Dedifferentiated amniotic fluid mesenchymal stem cell (primary cell): ENCODE measurements at regions not wholly inside any gene's neighbourhood (a gene's known extent, or its start where the extent isn't known, plus 50 kb on each side); places are given as distances from the start of the nearest gene placed in this dataset.

Experiments
- DNase-seq: peaks from one replicate; pipeline ENCODE4 v3.0.0-alpha.2; 2016; ENCODE audit errors: extremely low spot score

GRCh38 chr2:100764430-100764829, 55.5 kb upstream of the NPAS2 start:
- no peak for DNase-seq

DNA sequence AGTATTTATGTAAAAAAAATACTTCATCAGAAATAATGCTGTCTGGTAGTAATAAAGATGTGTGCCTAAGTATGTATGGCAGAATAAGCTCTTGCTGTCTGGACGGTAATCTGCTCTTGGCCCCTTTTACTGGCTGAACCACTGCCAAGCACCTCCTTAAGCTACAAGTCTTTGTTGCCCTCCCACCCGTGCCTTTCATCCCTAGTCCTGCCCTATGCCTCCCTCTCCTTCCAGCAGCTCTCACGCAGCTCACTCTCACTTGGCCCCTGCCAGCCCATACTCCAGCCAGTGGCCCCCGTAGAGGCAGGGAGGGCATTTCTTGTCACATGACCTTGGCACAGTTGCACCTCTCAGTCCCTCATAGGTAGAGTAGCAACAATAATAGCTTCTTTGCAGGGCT, 54.5 kb upstream of the NPAS2 start:
- no peak for DNase-seq

- DNase-seq, result no peak
Measured at GRCh38 chr2:100766256-100766655, 53.7 kb upstream of the NPAS2 start.

DNA sequence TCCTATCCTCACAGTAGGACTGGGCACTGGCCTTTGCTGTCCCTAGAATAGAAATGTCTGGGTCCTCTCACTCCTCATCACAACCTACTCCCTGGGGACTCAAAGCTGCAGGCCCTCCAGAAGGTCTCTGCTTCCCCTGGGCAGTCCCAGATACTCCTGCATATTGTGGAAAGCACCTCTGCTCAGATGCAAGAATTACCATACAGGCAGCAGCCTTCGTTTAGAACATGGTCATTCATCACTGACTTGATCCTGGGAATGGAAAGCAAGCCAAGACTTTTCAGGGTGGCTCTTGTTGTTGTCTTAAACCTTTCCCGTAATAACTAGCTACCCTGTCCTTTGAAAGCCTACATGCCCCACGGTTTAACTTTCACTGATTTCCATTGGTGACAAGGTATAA, 53.1 kb upstream of the NPAS2 start:
- DNase-seq, result no peak

GRCh38 chr2:100767224-100767653, 52.7 kb upstream of the NPAS2 start:
- peak; percentile 49 for DNase-seq

- DNase-seq, result no peak
Measured at GRCh38 chr2:100767810-100768806, 51.8 kb upstream of the NPAS2 start.
